ENCODE measurements at regions not wholly inside any gene's neighbourhood (a gene's known extent, or its start where the extent isn't known, plus 50 kb on each side); places are given as distances from the start of the nearest gene placed in this dataset.

GRCh38 chrX:140091125-140091886, 126.0 kb upstream of the CXorf66 start:
- TF ChIP-seq, protein P1, sequence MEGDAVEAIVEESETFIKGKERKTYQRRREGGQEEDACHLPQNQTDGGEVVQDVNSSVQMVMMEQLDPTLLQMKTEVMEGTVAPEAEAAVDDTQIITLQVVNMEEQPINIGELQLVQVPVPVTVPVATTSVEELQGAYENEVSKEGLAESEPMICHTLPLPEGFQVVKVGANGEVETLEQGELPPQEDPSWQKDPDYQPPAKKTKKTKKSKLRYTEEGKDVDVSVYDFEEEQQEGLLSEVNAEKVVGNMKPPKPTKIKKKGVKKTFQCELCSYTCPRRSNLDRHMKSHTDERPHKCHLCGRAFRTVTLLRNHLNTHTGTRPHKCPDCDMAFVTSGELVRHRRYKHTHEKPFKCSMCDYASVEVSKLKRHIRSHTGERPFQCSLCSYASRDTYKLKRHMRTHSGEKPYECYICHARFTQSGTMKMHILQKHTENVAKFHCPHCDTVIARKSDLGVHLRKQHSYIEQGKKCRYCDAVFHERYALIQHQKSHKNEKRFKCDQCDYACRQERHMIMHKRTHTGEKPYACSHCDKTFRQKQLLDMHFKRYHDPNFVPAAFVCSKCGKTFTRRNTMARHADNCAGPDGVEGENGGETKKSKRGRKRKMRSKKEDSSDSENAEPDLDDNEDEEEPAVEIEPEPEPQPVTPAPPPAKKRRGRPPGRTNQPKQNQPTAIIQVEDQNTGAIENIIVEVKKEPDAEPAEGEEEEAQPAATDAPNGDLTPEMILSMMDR (IDR thresholded peaks at IDR 0.05): peak; percentile 38
- no peak for TF ChIP-seq TCF7L2 (IDR thresholded peaks at IDR 0.05; ENCODE audit: low read depth, low read length)
- TF ChIP-seq REST (IDR thresholded peaks at IDR 0.05; ENCODE audit: insufficient read depth in 1 of 2, low read depth in 2 of 2, low read length in 1 of 2): no peak
